ENCODE measurements at regions not wholly inside any gene's neighbourhood (a gene's known extent, or its start where the extent isn't known, plus 50 kb on each side); places are given as distances from the start of the nearest gene placed in this dataset.

DNA sequence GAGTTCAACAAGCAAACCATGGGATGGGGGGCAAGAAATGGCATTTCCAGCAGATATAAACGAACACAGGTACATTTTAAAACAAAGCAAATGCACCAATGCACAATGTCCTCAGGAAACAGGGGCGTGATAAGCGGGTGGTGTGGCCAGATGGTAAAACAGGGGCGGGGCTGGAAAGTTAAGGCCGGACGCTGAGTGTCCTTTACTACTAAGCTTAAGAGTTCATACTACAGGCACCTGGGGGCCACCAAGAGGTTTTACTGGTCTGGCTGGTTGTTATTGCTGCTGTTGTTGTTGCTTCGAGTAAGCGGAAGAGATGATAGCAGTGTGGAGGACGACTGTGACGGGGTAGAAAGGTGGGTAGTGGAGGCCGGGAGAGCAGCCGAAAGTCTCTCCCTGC lies 99.8 kb downstream of the ATPSCKMT start:
- Histone ChIP-seq H3K36me3 (ENCODE audit: control insufficient read depth, insufficient read depth, low read length) (no peaks in the 10 kb centered on the region), H3K4me3 (ENCODE audit: low read depth, low read length) (no peak overlapping the region), H3K27me3 (ENCODE audit: control insufficient read depth, insufficient read depth, low read length) (no peaks in the 10 kb centered on the region)
- ChIA-PET POLR2A (no interaction called here), CTCF (interaction anchor here (0.7 kb wide), 1 partner anchor 188 kb away, joined by 3 read pairs; no protein-coding TSS in a partner anchor)
- TF ChIP-seq, protein P1, sequence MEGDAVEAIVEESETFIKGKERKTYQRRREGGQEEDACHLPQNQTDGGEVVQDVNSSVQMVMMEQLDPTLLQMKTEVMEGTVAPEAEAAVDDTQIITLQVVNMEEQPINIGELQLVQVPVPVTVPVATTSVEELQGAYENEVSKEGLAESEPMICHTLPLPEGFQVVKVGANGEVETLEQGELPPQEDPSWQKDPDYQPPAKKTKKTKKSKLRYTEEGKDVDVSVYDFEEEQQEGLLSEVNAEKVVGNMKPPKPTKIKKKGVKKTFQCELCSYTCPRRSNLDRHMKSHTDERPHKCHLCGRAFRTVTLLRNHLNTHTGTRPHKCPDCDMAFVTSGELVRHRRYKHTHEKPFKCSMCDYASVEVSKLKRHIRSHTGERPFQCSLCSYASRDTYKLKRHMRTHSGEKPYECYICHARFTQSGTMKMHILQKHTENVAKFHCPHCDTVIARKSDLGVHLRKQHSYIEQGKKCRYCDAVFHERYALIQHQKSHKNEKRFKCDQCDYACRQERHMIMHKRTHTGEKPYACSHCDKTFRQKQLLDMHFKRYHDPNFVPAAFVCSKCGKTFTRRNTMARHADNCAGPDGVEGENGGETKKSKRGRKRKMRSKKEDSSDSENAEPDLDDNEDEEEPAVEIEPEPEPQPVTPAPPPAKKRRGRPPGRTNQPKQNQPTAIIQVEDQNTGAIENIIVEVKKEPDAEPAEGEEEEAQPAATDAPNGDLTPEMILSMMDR (IDR thresholded peaks at IDR 0.05; ENCODE audit: insufficient read depth, low read depth, low read length), result no peak
- DNase-seq (ENCODE audit: low read depth), result no peak

DNA sequence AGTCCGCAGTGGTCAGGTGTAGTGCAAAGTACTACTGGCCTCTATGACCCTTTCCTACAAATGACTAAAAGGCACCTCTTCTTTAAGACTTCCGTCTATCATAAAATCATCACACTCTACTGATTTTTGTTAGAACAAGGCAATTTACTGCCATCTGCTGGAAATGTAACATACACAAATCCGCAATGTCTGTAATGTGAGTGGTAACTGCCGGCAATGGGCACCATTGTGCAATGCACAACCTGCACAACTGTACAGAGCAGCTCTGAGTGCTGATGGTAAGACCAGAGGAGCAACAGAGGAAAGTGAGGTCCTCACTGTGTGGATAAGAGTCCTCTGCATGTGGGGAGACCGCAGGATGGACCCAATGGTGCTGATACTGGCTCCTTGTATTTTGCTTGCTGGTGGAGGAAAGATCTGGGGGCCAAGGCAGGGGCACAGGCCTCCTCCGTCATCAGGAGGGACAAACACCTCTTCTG lies 103.7 kb downstream of the ATPSCKMT start:
- Histone ChIP-seq H3K4me3 (ENCODE audit: low read depth, low read length) (no peak overlapping the region), H3K36me3 (ENCODE audit: control insufficient read depth, insufficient read depth, low read length) (no peaks in the 10 kb centered on the region), H3K27me3 (ENCODE audit: control insufficient read depth, insufficient read depth, low read length) (no peaks in the 10 kb centered on the region)
- no peak for DNase-seq (ENCODE audit: low read depth)
- TF ChIP-seq, protein P1 (IDR thresholded peaks at IDR 0.05; ENCODE audit: insufficient read depth, low read depth, low read length), result peak; percentile 37; the same call in 1 of the 2 replicates
- ChIA-PET CTCF (interaction anchor here (0.7 to 1.8 kb wide), 6 partner anchors 11 to 371 kb away, joined by 3 to 6 read pairs (median 4); no protein-coding TSS in a partner anchor), POLR2A (no interaction called here)

DNA sequence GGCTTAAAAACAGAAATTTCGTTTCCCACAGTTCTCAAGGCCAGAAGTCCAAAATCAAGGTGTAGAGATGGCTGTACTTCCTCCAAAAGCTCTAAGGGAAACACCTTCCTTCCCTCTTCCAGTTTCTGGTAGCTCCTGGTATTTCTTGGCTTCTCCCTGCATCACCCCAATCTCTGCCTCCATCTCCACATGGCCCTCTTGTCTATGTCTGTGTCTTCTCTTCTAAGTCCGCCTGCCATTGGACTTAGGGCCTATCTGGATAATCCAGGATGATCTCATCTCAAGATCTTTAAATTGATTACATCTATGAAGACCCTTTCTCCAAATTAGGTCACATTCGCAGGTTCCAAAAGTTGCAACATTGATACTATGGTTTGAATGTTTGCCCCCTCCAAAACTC lies 105.6 kb downstream of the ATPSCKMT start:
- TF ChIP-seq, protein P1 (IDR thresholded peaks at IDR 0.05; ENCODE audit: insufficient read depth, low read depth, low read length), result no peak
- ChIA-PET CTCF (interaction anchor here (1.8 kb wide), 2 partner anchors 13 to 90 kb away, joined by 5 to 8 read pairs; no protein-coding TSS in a partner anchor), POLR2A (no interaction called here)
- Histone ChIP-seq H3K36me3 (ENCODE audit: control insufficient read depth, insufficient read depth, low read length) (no peaks in the 10 kb centered on the region), H3K27me3 (ENCODE audit: control insufficient read depth, insufficient read depth, low read length) (no peaks in the 10 kb centered on the region), H3K4me3 (ENCODE audit: low read depth, low read length) (no peak overlapping the region)
- DNase-seq (ENCODE audit: low read depth), result no peak

DNA sequence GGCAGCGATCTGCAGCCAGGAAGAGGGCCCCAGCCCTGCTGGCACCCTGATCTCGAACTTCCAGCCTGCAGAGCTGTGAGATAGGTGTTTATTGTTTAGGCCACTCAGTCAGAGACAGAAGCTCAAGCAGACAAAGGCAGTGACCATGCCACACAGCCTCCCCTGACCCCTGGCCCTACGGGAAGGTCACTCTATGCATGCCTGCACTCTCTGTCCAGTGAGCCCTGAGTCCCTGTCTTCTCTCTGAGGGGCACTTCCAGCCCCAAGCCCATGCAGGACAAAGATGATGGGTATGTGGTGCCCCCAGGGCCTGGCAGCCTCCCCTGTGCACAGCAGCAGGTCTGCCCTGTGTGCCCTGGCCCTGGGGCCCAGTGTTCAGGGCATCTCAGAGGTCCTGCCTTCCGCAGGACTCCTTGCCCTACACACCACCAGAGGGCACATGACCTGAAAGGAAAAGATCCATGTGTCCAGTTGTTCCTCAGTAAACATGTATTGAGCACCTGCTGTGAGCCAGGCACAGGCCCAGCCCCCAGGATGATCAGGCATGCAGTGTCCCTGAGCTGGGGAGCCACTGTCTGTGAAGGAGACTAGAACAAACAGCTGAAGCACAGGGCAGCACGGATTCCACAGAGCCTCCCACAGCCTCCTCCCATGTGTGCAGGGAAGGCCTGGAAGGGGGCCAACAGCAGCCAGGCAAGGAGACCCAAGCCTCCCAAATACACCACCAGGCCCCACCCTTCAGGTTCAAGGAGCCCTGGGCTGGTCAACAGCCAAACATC lies 109.3 kb downstream of the ATPSCKMT start:
- no peak overlapping the region for H3K4me3 ChIP-seq (ENCODE audit: low read depth, low read length)
- ChIA-PET CTCF (interaction anchor here (0.6 to 1.4 kb wide), 6 partner anchors 23 to 797 kb away, joined by 3 to 5 read pairs (median 3); no protein-coding TSS in a partner anchor), POLR2A (no interaction called here)
- no peaks in the 10 kb centered on the region for H3K36me3 ChIP-seq (ENCODE audit: control insufficient read depth, insufficient read depth, low read length)
- H3K27me3 ChIP-seq (ENCODE audit: control insufficient read depth, insufficient read depth, low read length), result no peaks in the 10 kb centered on the region
- TF ChIP-seq, protein P1 (IDR thresholded peaks at IDR 0.05; ENCODE audit: insufficient read depth, low read depth, low read length), result peak; percentile 43; the same call in 1 of the 2 replicates
- DNase-seq (ENCODE audit: low read depth), result no peak

DNA sequence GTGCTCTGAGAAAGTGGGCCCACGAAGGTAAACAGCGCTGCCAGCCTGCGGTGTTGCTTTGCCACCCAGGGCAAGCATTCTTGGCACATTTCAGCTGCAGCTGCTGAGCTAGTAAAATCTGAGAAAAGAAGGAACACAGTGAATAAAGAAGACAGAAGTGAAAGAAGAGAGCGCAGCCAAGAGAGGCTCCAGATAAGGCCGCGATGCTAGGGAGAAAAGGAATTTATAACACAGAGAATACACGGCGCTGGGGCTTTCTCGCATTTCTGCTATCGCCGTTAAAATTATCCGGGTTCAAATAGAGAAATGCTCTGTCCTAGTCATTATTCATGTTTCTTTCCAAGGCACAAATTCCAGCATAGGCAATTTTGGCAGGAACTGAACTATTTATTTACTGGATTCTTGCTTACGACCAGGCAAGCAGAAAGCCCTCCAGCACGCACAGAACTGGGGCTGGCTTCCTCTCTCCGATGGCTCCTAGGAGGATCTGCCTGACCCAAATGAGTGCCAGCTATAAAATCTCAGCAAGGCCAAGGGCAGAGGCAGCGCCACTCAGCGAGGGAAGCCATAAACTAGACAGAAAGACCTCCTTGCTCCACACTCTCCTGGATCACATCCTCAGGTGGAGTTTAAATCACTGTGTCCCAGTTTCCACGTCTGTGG lies 111.2 kb downstream of the ATPSCKMT start:
- ChIA-PET POLR2A (no interaction called here), CTCF (interaction anchor here (0.6 kb wide), 1 partner anchor 36 kb away, joined by 3 read pairs; no protein-coding TSS in a partner anchor)
- H3K36me3 ChIP-seq (ENCODE audit: control insufficient read depth, insufficient read depth, low read length), result no peaks in the 10 kb centered on the region
- no peak overlapping the region for H3K4me3 ChIP-seq (ENCODE audit: low read depth, low read length)
- TF ChIP-seq, protein P1 (IDR thresholded peaks at IDR 0.05; ENCODE audit: insufficient read depth, low read depth, low read length), result no peak
- no peak for DNase-seq (ENCODE audit: low read depth)
- H3K27me3 ChIP-seq (ENCODE audit: control insufficient read depth, insufficient read depth, low read length), result no peaks in the 10 kb centered on the region
